Peyer's patch (tissue), 4 donors: ENCODE measurements at regions not wholly inside any gene's neighbourhood (a gene's known extent, or its start where the extent isn't known, plus 50 kb on each side); places are given as distances from the start of the nearest gene placed in this dataset.

ENCODE experiments used
- DNase-seq, 3 donors: peaks; one replicate each; pipeline ENCODE4 v3.0.0-alpha.2; 2017 to 2019
- H3K27ac ChIP-seq, 4 donors: fragments of 200-600 bp; sonication (generic); one replicate each; pipeline ENCODE4 v1.5.1; 2016 to 2019
- H3K27me3 ChIP-seq, 2 donors: fragments of 200-600 bp; sonication (generic); one replicate each; pipeline ENCODE4 v1.5.1; 2019
- H3K36me3 ChIP-seq, 3 donors: fragments of 200-600 bp; sonication (generic); one replicate each; pipeline ENCODE4 v1.5.1; 2016 to 2019
- H3K4me1 ChIP-seq, 4 donors: fragments of 200-600 bp; sonication (generic); one replicate each; pipeline ENCODE4 v1.5.1; 2016 to 2019
- H3K4me3 ChIP-seq, 4 donors: fragments of 200-600 bp; sonication (generic); 1 replicate in 3 of 4; 2 replicates in 1 of 4; pipeline ENCODE4 v1.5.1; 2016 to 2019; ENCODE audit warnings: mild to moderate bottlenecking in 1 of 4
- H3K9me3 ChIP-seq, 4 donors: fragments of 200-600 bp; sonication (generic); one replicate each; pipeline ENCODE4 v1.5.1; 2016 to 2019; ENCODE audit warnings: mild to moderate bottlenecking in 1 of 4
- CTCF ChIP-seq, 6 experiments: fragments of 450-650 bp in 4 of 6; fragments of 200-600 bp in 2 of 6; sonication (generic) in 1 of 6; IDR thresholded peaks; one replicate each; pipeline ENCODE4 v1.5.1; 2017 to 2019; ENCODE audit warnings: antibody characterized with exemption in 6 of 6, mild to moderate bottlenecking in 3 of 6, moderate library complexity in 1 of 6
- POLR2A ChIP-seq, 2 donors: fragments of 450-650 bp; IDR thresholded peaks; one replicate each; pipeline ENCODE4 v1.5.1; 2017; ENCODE audit warnings: antibody characterized with exemption in 2 of 2, mild to moderate bottlenecking in 2 of 2, moderate library complexity in 2 of 2

- Histone ChIP-seq H3K4me3 (no peak overlapping the region), H3K36me3 (no peaks in the 10 kb centered on the region), H3K9me3 (no peaks in the 10 kb centered on the region), H3K27ac (peak overlapping the region in 1 of 4 donors; percentile 0), H3K27me3 (no peaks in the 10 kb centered on the region), H3K4me1 (peaks cover 0 to 6% (median 0%) of the 10 kb centered on the region in 4 donors)
- DNase-seq = no peak
- no peak for TF ChIP-seq CTCF (IDR thresholded peaks at IDR 0.05)
- TF ChIP-seq POLR2A (IDR thresholded peaks at IDR 0.05) = no peak
Observed at GRCh38 chr1:227429447-227430359, 111.4 kb upstream of the CDC42BPA start.

GRCh38 chr1:227428803-227429202 is 110.5 kb upstream of the CDC42BPA start:
- H3K27me3 ChIP-seq = no peaks in the 10 kb centered on the region
- peak in 1 of 3 donors; percentile 46 for DNase-seq
- H3K27ac ChIP-seq = peak overlapping the region in 1 of 4 donors; percentile 6
- H3K4me3 ChIP-seq = no peak overlapping the region
- no peak for TF ChIP-seq CTCF (IDR thresholded peaks at IDR 0.05)
- no peak for TF ChIP-seq POLR2A (IDR thresholded peaks at IDR 0.05)
- H3K9me3 ChIP-seq = no peaks in the 10 kb centered on the region
- H3K36me3 ChIP-seq = no peaks in the 10 kb centered on the region
- H3K4me1 ChIP-seq = peaks cover 0 to 6% (median 0%) of the 10 kb centered on the region in 4 donors

GRCh38 chr1:227427411-227427810 is 109.1 kb upstream of the CDC42BPA start:
- TF ChIP-seq CTCF (IDR thresholded peaks at IDR 0.05) (no peak), POLR2A (IDR thresholded peaks at IDR 0.05) (no peak)
- Histone ChIP-seq H3K4me1 (peaks cover 0 to 6% (median 0%) of the 10 kb centered on the region in 4 donors), H3K27ac (no peak overlapping the region), H3K9me3 (no peaks in the 10 kb centered on the region), H3K36me3 (no peaks in the 10 kb centered on the region), H3K4me3 (no peak overlapping the region), H3K27me3 (no peaks in the 10 kb centered on the region)
- no peak for DNase-seq

GRCh38 chr1:227424953-227425352 is 106.7 kb upstream of the CDC42BPA start:
- Histone ChIP-seq H3K27me3 (no peaks in the 10 kb centered on the region), H3K27ac (peak overlapping the region in 1 of 4 donors; percentile 19), H3K36me3 (no peaks in the 10 kb centered on the region), H3K4me3 (no peak overlapping the region), H3K4me1 (peaks cover 0 to 6% (median 0%) of the 10 kb centered on the region in 4 donors), H3K9me3 (no peaks in the 10 kb centered on the region)
- DNase-seq = no peak
- TF ChIP-seq CTCF (IDR thresholded peaks at IDR 0.05) (no peak), POLR2A (IDR thresholded peaks at IDR 0.05) (no peak)

- TF ChIP-seq CTCF (IDR thresholded peaks at IDR 0.05) (no peak), POLR2A (IDR thresholded peaks at IDR 0.05) (no peak)
- no peaks in the 10 kb centered on the region for H3K27me3 ChIP-seq
- peaks cover 0 to 1% (median 0%) of the 10 kb centered on the region in 4 donors for H3K4me1 ChIP-seq
- H3K36me3 ChIP-seq = no peaks in the 10 kb centered on the region
- H3K9me3 ChIP-seq = no peaks in the 10 kb centered on the region
- H3K4me3 ChIP-seq = no peak overlapping the region
- H3K27ac ChIP-seq = peak overlapping the region in 1 of 4 donors; percentile 19
- DNase-seq = no peak
Observed at GRCh38 chr1:227424159-227424680, 105.9 kb upstream of the CDC42BPA start.
